ENCODE measurements at regions not wholly inside any gene's neighbourhood (a gene's known extent, or its start where the extent isn't known, plus 50 kb on each side); places are given as distances from the start of the nearest gene placed in this dataset.
"Not testable (repeated sequence)": the region's sequence is repeated elsewhere in the genome, so short reads cannot be mapped to it uniquely, and the experiment has no call there.

DNA sequence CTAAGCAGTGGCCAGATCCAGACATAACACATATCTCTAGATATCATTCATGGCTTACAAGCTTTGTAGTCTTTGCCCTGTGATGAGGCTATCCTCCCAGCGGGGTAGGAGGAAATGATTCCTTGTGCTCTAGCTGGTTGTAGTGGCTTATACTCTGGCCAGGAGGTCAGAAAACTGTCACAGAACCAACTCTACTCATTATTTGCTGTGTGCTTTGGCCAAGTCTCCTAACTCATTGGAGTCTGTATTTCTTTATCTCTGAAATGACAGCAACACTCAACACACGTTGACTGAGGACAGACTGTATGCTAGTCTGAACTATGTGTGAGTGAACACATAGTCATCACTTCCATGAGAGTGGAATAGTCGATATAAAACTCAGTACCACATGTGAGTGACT lies 116.7 kb upstream of the F3 start:
- Histone ChIP-seq H3K27me3 (ENCODE audit: control insufficient read depth, insufficient read depth, low read length) (no peaks in the 10 kb centered on the region), H3K9ac (ENCODE audit: low read depth, low read length) (0 out of 2 replicates have a peak overlapping the region, but pooled peaks have one; percentile 33), H3K9me3 (ENCODE audit: control insufficient read depth, insufficient read depth, low read length) (no peaks in the 10 kb centered on the region), H3K36me3 (ENCODE audit: control insufficient read depth, insufficient read depth, low read length) (no peaks in the 10 kb centered on the region), H3K27ac (ENCODE audit: low read depth, low read length) (peak overlapping the region; percentile 87), H3K4me1 (ENCODE audit: control insufficient read depth, insufficient read depth, low read length) (peaks cover 55% of the 10 kb centered on the region), H3K4me3 (ENCODE audit: low read depth, low read length) (no peak overlapping the region)

DNA sequence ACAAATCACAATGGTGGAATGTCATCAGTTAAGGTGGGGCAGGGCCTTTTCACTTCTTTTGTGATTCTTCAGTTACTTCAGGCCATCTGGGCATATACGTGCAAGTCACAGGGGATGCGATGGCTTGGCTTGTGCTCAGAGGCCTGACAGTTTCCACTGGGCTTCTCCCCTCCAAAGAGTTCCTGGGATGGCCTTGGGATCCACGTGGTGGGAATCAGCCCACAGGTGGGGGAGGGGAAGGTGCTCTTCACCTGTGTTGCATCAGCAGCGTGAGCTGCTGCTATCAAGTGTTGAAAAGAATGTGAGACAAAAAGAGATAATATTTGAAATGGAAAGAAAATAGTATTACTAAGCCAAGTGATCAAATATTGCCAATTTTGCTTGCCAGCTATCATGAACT lies 116.2 kb upstream of the F3 start:
- H3K4me1 ChIP-seq (ENCODE audit: control insufficient read depth, insufficient read depth, low read length), result peaks cover 52% of the 10 kb centered on the region
- H3K9ac ChIP-seq (ENCODE audit: low read depth, low read length), result 0 out of 2 replicates have a peak overlapping the region, but pooled peaks have one; percentile 33
- not testable (repeated sequence) for H3K9me3 ChIP-seq (ENCODE audit: control insufficient read depth, insufficient read depth, low read length); H3K4me3 ChIP-seq (ENCODE audit: low read depth, low read length); H3K27me3 ChIP-seq (ENCODE audit: control insufficient read depth, insufficient read depth, low read length); H3K36me3 ChIP-seq (ENCODE audit: control insufficient read depth, insufficient read depth, low read length)
- peak overlapping the region; percentile 87 for H3K27ac ChIP-seq (ENCODE audit: low read depth, low read length)

DNA sequence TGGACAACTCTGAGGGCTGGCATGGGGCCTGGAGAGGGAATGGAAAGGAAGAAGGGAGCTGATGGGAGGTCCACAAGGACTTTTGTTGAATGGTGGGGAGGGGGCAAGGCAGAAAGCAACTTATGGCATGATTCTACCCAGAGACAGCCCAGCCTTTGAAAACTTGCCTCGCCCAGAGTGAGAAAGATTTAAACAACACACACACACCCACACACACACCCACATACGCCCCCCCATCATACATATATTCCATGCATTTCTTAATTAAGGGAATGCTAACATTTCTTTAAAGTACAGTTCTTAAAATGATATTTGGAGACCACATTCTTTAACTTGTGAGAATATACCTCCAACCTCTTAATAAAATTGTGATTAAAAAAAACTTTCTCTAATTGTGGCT lies 115.4 kb upstream of the F3 start:
- Histone ChIP-seq H3K27ac (ENCODE audit: low read depth, low read length) (peak overlapping the region; percentile 63), H3K27me3 (ENCODE audit: control insufficient read depth, insufficient read depth, low read length) (no peaks in the 10 kb centered on the region), H3K9me3 (ENCODE audit: control insufficient read depth, insufficient read depth, low read length) (no peaks in the 10 kb centered on the region), H3K9ac (ENCODE audit: low read depth, low read length) (no peak overlapping the region), H3K4me1 (ENCODE audit: control insufficient read depth, insufficient read depth, low read length) (peaks cover 44% of the 10 kb centered on the region), H3K36me3 (ENCODE audit: control insufficient read depth, insufficient read depth, low read length) (no peaks in the 10 kb centered on the region), H3K4me3 (ENCODE audit: low read depth, low read length) (no peak overlapping the region)

DNA sequence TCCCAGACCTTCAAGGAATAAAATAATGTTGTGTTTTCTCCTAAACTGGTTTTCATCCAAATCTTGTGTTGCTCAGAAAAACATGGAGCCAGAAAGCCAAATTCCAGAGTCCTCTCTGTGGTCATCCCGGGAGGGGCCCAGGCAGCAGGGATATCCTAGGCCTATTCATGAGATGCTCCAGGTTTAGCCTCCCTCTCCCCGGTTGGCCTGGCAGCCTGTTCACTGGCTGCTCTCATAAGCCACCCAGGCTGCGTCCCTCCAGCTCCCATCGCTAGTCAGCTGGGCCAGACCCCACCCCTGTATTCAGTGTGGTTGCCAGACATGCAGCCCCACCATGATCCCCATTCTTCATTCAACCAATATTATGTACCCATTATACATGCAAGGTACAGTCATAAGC lies 113.4 kb upstream of the F3 start:
- Histone ChIP-seq H3K9me3 (ENCODE audit: control insufficient read depth, insufficient read depth, low read length) (no peaks in the 10 kb centered on the region), H3K4me1 (ENCODE audit: control insufficient read depth, insufficient read depth, low read length) (peaks cover 25% of the 10 kb centered on the region), H3K9ac (ENCODE audit: low read depth, low read length) (no peak overlapping the region), H3K36me3 (ENCODE audit: control insufficient read depth, insufficient read depth, low read length) (no peaks in the 10 kb centered on the region), H3K27me3 (ENCODE audit: control insufficient read depth, insufficient read depth, low read length) (no peaks in the 10 kb centered on the region), H3K27ac (ENCODE audit: low read depth, low read length) (no peak overlapping the region), H3K4me3 (ENCODE audit: low read depth, low read length) (no peak overlapping the region)

DNA sequence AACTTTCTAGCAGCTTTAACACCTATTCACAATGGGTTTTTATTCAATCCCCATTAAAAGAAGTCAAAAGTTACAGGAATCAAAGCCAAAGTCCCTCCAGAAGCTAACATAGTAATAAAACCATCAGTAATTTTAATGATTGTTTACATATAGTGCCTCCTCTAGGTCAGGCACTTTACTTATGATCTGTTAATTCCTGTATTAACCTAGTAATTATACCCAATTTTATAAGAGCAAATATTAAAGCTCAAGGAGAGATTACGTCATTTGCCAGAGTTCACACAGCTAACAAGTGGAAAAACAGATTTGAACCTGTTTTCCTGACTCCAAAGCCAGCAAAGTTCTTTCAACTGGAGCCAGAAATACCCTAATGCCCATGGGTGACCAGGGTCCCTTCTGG lies 112.9 kb upstream of the F3 start:
- Histone ChIP-seq H3K27ac (ENCODE audit: low read depth, low read length) (peak overlapping the region; percentile 39), H3K27me3 (ENCODE audit: control insufficient read depth, insufficient read depth, low read length) (no peaks in the 10 kb centered on the region), H3K9ac (ENCODE audit: low read depth, low read length) (no peak overlapping the region), H3K36me3 (ENCODE audit: control insufficient read depth, insufficient read depth, low read length) (no peaks in the 10 kb centered on the region), H3K9me3 (ENCODE audit: control insufficient read depth, insufficient read depth, low read length) (no peaks in the 10 kb centered on the region), H3K4me1 (ENCODE audit: control insufficient read depth, insufficient read depth, low read length) (peaks cover 25% of the 10 kb centered on the region), H3K4me3 (ENCODE audit: low read depth, low read length) (no peak overlapping the region)

DNA sequence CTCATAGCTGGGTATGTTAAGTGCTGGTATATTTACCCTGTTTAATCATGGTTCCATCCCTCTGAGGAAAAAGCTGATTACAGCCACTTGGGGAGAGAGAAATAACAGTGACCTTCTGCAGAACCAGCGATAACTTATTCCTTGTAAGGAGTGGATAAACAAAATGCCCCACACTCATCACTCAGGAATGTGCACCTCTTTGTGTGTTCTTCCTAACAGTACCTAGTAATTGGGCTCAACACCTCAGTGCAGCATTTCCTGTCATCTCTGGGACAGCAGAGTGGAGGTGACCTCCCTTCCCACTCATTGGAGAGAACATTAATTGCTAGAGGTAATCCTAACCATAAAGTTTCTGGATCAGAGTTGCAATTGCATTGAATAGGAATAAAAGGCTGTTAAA lies 112.5 kb upstream of the F3 start:
- no peaks in the 10 kb centered on the region for H3K36me3 ChIP-seq (ENCODE audit: control insufficient read depth, insufficient read depth, low read length)
- H3K9ac ChIP-seq (ENCODE audit: low read depth, low read length), result no peak overlapping the region
- H3K4me3 ChIP-seq (ENCODE audit: low read depth, low read length), result no peak overlapping the region
- H3K9me3 ChIP-seq (ENCODE audit: control insufficient read depth, insufficient read depth, low read length), result no peaks in the 10 kb centered on the region
- peaks cover 22% of the 10 kb centered on the region for H3K4me1 ChIP-seq (ENCODE audit: control insufficient read depth, insufficient read depth, low read length)
- H3K27ac ChIP-seq (ENCODE audit: low read depth, low read length), result peak overlapping the region; percentile 71
- no peaks in the 10 kb centered on the region for H3K27me3 ChIP-seq (ENCODE audit: control insufficient read depth, insufficient read depth, low read length)

DNA sequence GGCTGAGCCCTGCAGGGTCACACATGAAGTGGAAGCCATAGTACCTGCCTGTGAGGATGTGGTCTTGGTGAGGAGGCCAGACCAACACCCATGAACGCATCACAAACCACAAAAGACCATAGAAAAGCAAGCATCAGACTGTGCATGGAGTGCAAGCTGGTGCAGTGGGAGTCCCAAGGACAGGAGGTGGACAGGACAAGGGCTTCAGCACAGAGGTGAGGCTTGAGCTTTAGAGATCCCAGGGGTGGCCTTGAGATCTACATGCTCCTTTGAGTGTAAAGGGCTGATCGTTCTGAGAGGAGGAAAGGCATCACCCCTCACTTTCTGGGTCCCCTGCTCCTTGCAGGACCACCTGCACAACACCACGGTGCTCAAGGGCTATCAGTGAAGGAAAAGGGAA lies 111.9 kb upstream of the F3 start:
- no peak overlapping the region for H3K4me3 ChIP-seq (ENCODE audit: low read depth, low read length)
- peaks cover 19% of the 10 kb centered on the region for H3K4me1 ChIP-seq (ENCODE audit: control insufficient read depth, insufficient read depth, low read length)
- no peaks in the 10 kb centered on the region for H3K36me3 ChIP-seq (ENCODE audit: control insufficient read depth, insufficient read depth, low read length)
- H3K27ac ChIP-seq (ENCODE audit: low read depth, low read length), result peak overlapping the region; percentile 71
- no peaks in the 10 kb centered on the region for H3K9me3 ChIP-seq (ENCODE audit: control insufficient read depth, insufficient read depth, low read length)
- no peaks in the 10 kb centered on the region for H3K27me3 ChIP-seq (ENCODE audit: control insufficient read depth, insufficient read depth, low read length)
- H3K9ac ChIP-seq (ENCODE audit: low read depth, low read length), result no peak overlapping the region

DNA sequence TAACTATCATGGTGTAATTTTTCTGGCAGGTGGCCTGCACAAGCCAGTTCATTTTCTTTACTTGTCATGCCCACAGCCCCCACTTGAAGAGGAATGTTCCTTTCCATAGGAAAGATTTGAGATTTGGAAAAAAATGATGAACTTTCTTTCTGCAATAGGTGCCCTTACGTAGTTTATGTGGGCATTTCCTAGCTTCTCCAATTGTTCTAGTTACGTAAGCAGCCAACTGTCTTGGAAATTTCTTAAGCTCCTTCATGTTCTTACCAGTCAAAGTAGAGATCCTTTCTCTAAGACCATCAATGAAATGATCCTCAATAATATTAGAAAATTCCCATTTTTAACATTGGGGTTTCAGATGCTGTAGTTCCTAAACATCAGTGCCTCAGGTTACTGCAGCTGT lies 109.5 kb upstream of the F3 start:
- Histone ChIP-seq H3K9ac (ENCODE audit: low read depth, low read length) (no peak overlapping the region), H3K4me3 (ENCODE audit: low read depth, low read length) (no peak overlapping the region), H3K4me1 (ENCODE audit: control insufficient read depth, insufficient read depth, low read length) (peaks cover 11% of the 10 kb centered on the region; the same call in 1 of the 2 replicates), H3K36me3 (ENCODE audit: control insufficient read depth, insufficient read depth, low read length) (no peaks in the 10 kb centered on the region), H3K9me3 (ENCODE audit: control insufficient read depth, insufficient read depth, low read length) (no peaks in the 10 kb centered on the region), H3K27ac (ENCODE audit: low read depth, low read length) (no peak overlapping the region), H3K27me3 (ENCODE audit: control insufficient read depth, insufficient read depth, low read length) (no peaks in the 10 kb centered on the region)

DNA sequence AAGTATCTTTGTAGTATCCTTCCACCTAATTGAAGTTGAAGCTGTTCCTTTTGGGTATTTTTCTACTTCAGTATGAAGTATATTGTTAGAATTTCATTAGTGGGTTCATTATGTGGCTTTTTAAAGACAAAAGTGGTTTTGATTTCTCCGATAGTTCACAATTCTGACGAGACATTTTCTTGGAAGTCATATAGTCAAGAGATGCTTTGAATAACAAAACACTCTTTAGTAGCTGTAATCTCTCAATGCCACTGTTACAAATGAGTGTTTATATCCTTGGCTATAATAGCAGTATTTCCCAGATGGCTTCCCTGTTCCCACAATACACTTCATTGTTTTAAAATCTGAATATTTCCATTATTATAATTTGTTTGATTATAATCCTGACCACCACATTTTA lies 108.7 kb upstream of the F3 start:
- Histone ChIP-seq H3K4me1 (ENCODE audit: control insufficient read depth, insufficient read depth, low read length) (peaks cover 11% of the 10 kb centered on the region; the same call in 1 of the 2 replicates), H3K36me3 (ENCODE audit: control insufficient read depth, insufficient read depth, low read length) (no peaks in the 10 kb centered on the region), H3K27ac (ENCODE audit: low read depth, low read length) (no peak overlapping the region), H3K9me3 (ENCODE audit: control insufficient read depth, insufficient read depth, low read length) (no peaks in the 10 kb centered on the region), H3K27me3 (ENCODE audit: control insufficient read depth, insufficient read depth, low read length) (no peaks in the 10 kb centered on the region), H3K4me3 (ENCODE audit: low read depth, low read length) (no peak overlapping the region), H3K9ac (ENCODE audit: low read depth, low read length) (no peak overlapping the region)

DNA sequence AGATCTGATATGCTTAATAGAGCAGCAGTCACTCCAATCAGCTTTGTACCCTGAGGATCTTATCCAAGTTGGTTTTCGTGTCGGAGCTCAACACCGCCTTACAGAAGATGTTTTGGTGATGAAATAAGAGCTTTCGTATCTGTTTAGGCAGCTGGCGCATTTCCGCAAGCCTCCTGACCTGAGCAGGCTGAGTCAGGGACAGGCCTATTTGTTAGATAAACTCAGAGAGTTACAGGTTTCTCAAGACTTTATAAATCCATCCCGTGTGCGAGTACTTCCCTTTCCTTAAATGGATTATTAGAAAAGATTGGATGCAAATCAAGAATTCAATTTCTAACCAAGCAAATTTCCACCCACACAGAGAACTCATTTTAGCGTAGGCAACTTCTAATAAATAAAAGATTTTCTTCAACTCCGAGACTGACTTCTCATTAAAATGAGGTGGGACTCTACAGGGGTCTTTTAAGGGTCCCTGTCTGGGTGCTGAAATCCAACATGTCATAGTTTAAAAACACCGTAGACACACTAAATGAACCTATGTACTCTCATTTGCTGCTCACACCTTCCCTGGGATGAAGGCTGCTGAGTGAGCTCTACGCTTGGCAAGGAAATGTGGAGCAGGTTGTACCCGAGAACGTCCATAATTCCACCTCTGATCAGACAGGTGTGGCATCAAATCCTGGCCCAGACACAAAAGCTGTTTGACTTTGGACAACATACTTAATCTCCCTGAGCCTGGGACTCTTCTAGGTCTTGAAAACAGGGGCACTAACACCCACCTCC lies 106.9 kb upstream of the F3 start:
- H3K4me1 ChIP-seq (ENCODE audit: control insufficient read depth, insufficient read depth, low read length), result peaks cover 3% of the 10 kb centered on the region; the same call in 1 of the 2 replicates
- no peak overlapping the region for H3K4me3 ChIP-seq (ENCODE audit: low read depth, low read length)
- H3K36me3 ChIP-seq (ENCODE audit: control insufficient read depth, insufficient read depth, low read length), result no peaks in the 10 kb centered on the region
- no peak overlapping the region for H3K9ac ChIP-seq (ENCODE audit: low read depth, low read length)
- no peaks in the 10 kb centered on the region for H3K27me3 ChIP-seq (ENCODE audit: control insufficient read depth, insufficient read depth, low read length)
- no peaks in the 10 kb centered on the region for H3K9me3 ChIP-seq (ENCODE audit: control insufficient read depth, insufficient read depth, low read length)
- no peak overlapping the region for H3K27ac ChIP-seq (ENCODE audit: low read depth, low read length)

DNA sequence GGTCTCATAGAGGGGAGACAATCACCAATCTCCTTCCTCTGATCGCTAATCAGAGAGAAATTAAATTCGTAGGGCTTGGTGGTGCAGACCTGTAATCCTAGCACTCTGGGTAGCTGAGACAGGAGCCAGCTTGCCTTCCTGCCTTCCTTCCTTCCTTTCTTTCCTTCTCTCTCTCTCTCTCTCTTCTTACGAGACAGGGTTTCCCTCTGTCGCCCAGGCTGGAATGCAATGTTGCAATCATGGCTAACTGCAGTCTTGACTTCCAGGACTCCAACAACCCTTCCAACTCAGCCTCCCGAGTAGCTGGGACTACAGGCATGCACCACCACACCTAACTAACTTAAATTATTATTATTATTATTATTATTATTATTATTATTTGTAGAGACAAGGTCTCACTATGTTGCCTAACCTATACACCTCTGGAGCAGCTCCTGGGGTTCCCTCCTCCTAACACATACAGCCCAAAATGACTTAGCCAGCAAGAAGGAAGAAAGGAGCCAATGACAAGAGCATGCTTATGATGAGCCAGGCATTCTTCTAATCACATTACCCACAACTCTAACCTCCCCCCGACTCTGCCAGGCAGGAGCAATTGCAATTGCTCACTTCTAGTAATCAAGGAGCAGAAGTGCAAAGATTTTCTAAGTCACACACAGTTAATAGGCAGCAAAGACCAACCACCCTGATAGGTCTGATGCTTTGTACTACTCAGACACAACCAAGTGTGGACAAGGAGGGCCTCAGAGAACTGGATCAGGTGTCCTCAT lies 105.4 kb upstream of the F3 start:
- no peak overlapping the region for H3K4me3 ChIP-seq (ENCODE audit: low read depth, low read length)
- peaks cover 3% of the 10 kb centered on the region; the same call in 1 of the 2 replicates for H3K4me1 ChIP-seq (ENCODE audit: control insufficient read depth, insufficient read depth, low read length)
- no peak overlapping the region for H3K27ac ChIP-seq (ENCODE audit: low read depth, low read length)
- H3K36me3 ChIP-seq (ENCODE audit: control insufficient read depth, insufficient read depth, low read length), result no peaks in the 10 kb centered on the region
- no peaks in the 10 kb centered on the region for H3K9me3 ChIP-seq (ENCODE audit: control insufficient read depth, insufficient read depth, low read length)
- no peaks in the 10 kb centered on the region for H3K27me3 ChIP-seq (ENCODE audit: control insufficient read depth, insufficient read depth, low read length)
- H3K9ac ChIP-seq (ENCODE audit: low read depth, low read length), result no peak overlapping the region

All from HUES48 (cell line).